NCI-H345 treated with DMSO at 0.1 percent for 48 hours (cell line): ENCODE measurements at regions not wholly inside any gene's neighbourhood (a gene's known extent, or its start where the extent isn't known, plus 50 kb on each side); places are given as distances from the start of the nearest gene placed in this dataset.

ENCODE experiments used
- DNase-seq: peaks from one replicate; lab custom pipeline; 2025; ENCODE audit not compliant: unreplicated experiment; lab: John Stamatoyannopoulos, UW

DNA sequence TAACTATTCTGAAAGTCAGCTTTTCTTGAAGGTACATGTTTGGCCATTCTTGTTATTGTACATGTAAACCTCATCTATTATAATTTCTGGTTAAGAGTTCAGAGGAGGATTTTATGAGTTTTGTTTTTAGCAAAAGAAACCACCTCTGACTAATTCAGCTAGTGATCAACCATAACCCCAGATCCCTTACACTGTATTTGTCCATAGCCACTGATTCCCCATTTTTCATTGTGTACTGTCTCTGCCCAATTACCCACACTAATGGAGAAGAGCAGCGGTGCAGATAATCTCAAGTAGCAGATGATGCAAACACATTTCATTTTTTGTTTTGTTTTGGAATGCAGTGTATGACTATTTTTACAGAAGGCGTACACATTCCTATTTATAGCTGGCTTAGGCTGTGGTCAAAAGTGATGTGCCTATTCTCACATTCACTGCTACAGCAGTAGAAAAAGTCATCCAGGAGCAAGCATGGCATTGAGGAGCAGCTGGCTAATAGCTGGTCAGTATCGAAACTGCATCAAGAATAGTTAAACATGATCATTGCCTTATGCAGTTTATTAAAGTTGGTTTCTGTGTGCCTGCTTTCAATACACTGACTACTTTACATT lies 988.3 kb downstream of the DTWD2 start:
- DNase-seq = no peak

DNA sequence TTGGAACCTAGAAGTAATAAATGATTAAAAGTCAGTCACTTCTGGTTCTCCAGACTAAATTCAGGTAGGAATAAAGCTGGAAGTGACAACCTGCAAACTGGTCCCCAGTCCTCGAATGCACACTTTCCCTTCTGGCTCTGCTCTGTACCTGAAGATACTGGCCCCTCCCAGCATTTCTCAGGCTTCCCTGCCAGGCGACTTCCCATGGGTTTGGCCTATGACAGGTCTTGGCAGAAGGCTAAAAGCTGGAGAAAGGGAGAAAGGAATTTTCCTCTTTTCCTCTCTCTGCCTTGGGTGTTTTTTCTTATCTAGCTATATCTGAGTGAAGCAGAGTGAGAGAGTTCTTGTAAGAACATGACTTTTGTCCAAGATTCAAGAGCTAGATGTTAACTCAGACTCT lies 1005.7 kb downstream of the DTWD2 start:
- DNase-seq = no peak

DNA sequence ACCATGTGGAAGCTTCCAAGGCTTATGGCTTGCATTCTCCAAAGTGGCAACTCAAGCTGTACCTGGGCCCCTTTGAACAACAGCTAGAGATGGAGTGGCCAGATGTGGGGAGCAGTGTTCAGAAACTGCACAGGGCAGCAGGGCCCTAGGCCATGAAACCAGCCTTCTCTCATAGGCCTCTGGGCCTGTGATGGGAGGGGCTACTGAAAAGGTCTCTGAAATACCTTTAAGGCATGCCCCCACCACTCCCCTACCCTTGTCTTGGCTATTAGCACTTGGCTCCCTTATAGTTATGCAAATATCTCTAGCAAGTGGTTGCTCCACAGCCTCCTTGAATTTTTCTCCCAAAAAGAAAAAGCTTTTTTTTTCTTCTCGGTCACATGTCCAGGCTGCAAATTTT lies 1014.6 kb downstream of the DTWD2 start:
- no peak for DNase-seq

GRCh38 chr5:117955831-117956230 lies 1032.5 kb downstream of the DTWD2 start:
- DNase-seq = no peak

DNA sequence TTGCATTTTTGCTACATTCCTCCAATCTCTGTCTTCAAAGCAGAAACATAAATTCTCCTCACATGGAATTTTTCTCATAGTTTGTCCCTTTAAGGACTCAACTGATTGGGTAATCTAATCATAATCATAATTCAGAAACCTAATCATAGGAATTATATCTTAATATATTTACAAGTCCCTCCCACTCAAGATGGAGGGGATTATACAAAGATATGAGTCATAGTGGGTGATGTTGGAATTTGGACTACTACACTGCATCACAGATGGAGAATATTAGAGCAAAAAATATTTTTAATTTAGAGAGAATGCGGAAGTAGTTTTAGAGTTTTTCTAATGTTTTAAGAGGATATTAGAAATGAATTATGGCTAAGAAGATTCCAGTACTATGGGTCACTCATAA lies 1034.0 kb downstream of the DTWD2 start:
- no peak for DNase-seq

- DNase-seq = no peak
These were observed 1035.1 kb downstream of the DTWD2 start for GRCh38 chr5:117953272-117953671.

- DNase-seq = no peak
These were observed 1040.5 kb downstream of the DTWD2 start for GRCh38 chr5:117947836-117948235.

DNA sequence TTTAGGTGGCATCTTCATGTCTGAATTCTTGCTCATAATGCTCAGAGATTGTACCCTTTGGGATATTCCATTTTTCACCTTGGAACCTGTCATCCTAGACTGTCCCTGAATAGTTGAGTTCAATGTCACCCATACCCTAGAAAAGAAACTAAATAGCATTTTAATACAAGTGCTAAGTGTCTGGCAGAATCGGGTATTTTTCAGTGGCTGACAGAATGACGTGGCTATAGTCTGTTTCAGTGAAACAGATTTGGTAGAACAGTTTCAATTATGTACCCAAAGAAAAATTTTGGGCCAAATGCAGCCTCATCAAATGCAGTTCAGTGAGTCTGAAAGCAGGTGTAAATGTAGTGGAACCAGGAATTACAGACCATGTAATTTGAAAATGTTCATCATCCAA lies 1041.2 kb downstream of the DTWD2 start:
- DNase-seq = no peak

- no peak for DNase-seq
These were observed 1043.1 kb downstream of the DTWD2 start for GRCh38 chr5:117945258-117945657.

DNA sequence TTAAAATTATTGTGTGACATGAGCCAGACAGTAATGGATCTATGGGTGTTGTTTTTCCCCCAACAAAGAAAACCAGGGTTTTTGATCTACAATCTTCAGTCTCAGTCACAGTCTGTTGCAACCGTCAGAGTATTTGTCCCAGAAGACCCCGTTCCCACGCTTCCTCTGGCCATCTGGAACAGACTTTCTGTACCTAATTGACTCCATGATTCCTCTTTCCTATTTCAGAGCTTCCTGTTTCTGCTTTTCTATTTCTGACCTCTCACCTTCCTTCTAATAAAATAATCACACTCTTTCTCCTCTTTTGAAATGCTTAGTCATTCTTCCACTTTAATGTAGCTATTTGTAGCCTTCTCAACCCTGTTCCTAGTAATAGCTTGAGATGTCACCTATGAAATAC lies 1044.8 kb downstream of the DTWD2 start:
- no peak for DNase-seq

- DNase-seq = no peak
These were observed 1045.4 kb downstream of the DTWD2 start for GRCh38 chr5:117942861-117943519.

- DNase-seq = no peak
These were observed 1095.1 kb downstream of the DTWD2 start for GRCh38 chr5:117893211-117893610.

GRCh38 chr5:117892360-117892759 lies 1096.0 kb downstream of the DTWD2 start:
- no peak for DNase-seq

DNA sequence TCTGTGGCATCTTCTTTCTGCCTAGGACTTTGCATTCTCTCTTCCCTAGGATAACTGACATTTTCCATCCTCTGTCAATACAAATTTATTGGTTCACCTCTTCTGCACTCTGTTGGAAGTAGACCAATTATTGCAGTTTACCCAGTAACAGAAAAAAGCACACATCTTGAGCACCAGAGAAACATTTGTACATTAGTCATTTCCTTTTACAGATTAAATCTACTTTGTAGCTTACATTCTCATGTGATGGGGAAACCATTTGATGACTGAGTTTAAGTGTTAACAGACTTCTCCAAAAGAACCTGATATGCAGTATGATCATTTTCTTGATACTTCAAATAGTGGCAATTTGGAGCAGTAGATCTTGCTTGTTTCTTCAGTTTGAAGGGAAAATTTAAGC lies 1098.8 kb downstream of the DTWD2 start:
- no peak for DNase-seq

DNA sequence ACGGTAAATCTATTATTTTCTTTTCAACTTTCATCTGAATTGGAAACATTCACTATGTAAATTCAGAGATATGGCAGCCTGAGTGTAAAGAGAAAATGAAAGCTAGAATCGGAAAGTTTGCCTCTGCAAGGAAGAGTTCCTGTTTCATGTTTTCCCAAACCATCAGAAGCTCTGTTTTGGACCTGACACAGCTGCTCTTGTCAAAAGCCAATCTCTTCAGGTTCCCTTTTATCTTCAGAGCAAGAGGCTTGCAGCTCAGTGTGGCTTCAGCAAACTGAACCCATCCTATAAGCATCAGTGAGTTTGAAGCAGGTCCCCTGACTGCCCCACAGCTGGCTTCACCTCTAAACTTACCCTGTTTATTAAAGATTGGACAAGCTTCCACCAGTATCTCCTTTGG lies 1099.7 kb downstream of the DTWD2 start:
- DNase-seq = no peak

DNA sequence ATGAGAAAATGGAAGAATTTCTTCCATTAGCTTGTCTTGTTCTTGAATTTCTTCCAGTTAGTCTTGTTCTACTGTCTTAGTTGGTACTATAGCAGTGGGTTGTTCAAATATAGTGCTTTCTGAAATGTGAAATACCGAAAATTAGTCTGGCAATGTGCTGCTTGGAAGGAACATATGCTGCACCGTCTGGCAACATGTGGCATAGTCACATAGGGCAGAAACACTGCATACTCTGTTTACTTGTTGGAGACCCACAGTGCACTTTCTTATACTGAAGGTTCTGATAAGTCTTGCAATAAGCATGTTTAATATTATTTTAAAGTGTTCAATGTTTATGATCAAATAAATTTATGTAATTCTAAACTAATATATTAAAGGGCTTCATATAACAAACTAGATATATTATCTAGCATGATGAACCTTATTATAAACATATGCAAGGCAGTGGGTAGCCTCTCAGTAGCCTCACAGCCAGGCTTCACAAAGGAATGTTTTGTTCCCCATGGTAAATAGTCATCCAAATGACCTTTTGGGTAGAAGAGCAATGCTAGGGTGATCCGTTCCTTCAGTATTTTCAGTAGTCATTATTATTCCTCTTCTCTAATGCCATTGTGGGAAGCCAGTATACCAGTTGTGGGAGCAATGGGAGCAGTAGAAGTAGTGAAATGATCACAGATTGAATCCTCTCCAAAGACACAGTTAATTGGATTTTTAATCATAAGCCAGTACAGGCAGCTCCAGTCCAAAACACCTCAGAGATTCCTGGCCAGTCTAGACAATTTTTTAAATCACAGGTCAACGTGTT lies 1106.7 kb downstream of the DTWD2 start:
- no peak for DNase-seq

- no peak for DNase-seq
These were observed 1107.4 kb downstream of the DTWD2 start for GRCh38 chr5:117880932-117881331.

- no peak for DNase-seq
These were observed 1110.6 kb downstream of the DTWD2 start for GRCh38 chr5:117877731-117878130.

DNA sequence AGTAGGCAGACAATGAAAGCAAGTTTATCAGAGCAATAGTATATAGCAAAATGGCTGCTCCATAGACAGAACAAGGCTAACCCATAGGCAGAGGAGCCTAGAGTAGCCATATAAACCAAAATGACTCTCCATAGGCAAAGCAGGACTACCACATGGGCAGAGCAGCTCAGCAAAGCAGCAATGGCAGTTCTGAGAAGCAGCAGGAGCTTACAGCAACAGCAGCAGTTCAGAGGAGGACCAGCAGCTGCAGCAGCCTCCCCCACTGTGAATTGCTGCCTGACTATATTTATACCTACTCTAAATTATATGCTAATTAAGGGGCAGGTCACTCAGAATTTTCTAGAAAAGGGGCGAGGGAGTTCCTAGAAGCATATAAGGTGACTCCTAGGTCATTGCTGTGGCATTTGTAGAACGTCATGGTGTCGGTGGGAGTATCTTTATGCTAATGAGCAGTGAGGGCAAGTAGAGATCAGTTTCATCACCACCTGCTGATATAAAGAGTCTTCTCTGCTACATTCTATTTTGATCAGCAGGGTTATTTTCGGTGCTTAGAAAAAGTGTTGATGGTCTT lies 1115.5 kb downstream of the DTWD2 start:
- no peak for DNase-seq

- DNase-seq = no peak
These were observed 1118.8 kb downstream of the DTWD2 start for GRCh38 chr5:117869596-117869995.

- no peak for DNase-seq
These were observed 1124.6 kb downstream of the DTWD2 start for GRCh38 chr5:117863586-117864296.
